ENCODE measurements at regions not wholly inside any gene's neighbourhood (a gene's known extent, or its start where the extent isn't known, plus 50 kb on each side); places are given as distances from the start of the nearest gene placed in this dataset.
"Not testable (repeated sequence)": the region's sequence is repeated elsewhere in the genome, so short reads cannot be mapped to it uniquely, and the experiment has no call there.

- ChIA-PET POLR2A (interaction anchor here (0.6 to 1.9 kb wide), 5 partner anchors 11 to 355 kb away, joined by 3 to 7 read pairs (median 3); partner anchors contain the start of gene GADD45A), CTCF (interaction anchor here (0.6 to 2.8 kb wide), 11 partner anchors 10 to 247 kb away, joined by 3 to 19 read pairs (median 4); no protein-coding TSS in a partner anchor)
- H3K27ac Mint-ChIP-seq (ENCODE audit: low read depth, unreplicated experiment), result no peak overlapping the region
- no peaks in the 10 kb centered on the region for H3K9me3 Mint-ChIP-seq (ENCODE audit: unreplicated experiment)
- BruUV-seq (replicated peaks), result no TSS peak
- H3K36me3 Mint-ChIP-seq (ENCODE audit: insufficient read depth, unreplicated experiment), result no peaks in the 10 kb centered on the region
- H3K4me3 Mint-ChIP-seq (ENCODE audit: unreplicated experiment), result no peak overlapping the region
- H3K4me1 Mint-ChIP-seq (ENCODE audit: insufficient read depth, unreplicated experiment), result peaks cover 6% of the 10 kb centered on the region
- no peaks in the 10 kb centered on the region for H3K27me3 Mint-ChIP-seq (ENCODE audit: insufficient read depth, unreplicated experiment)
- no peak for TF ChIP-seq CTCF (IDR thresholded peaks at IDR 0.05; ENCODE audit: unreplicated experiment)
- DNase-seq (ENCODE audit: unreplicated experiment), result peak; percentile 50
- intact Hi-C loops (cut with micrococcal nuclease), result no loop called here
These were observed 122.1 kb upstream of the SERBP1 start for GRCh38 chr1:67552336-67552759.

- H3K36me3 Mint-ChIP-seq (ENCODE audit: insufficient read depth, unreplicated experiment); H3K4me3 Mint-ChIP-seq (ENCODE audit: unreplicated experiment); intact Hi-C loops (cut with micrococcal nuclease); DNase-seq (ENCODE audit: unreplicated experiment); H3K9me3 Mint-ChIP-seq (ENCODE audit: unreplicated experiment); H3K27me3 Mint-ChIP-seq (ENCODE audit: insufficient read depth, unreplicated experiment); H3K27ac Mint-ChIP-seq (ENCODE audit: low read depth, unreplicated experiment); BruUV-seq (replicated peaks); H3K4me1 Mint-ChIP-seq (ENCODE audit: insufficient read depth, unreplicated experiment): not testable (repeated sequence)
- CTCF ChIA-PET, result interaction anchor here (0.6 to 2.8 kb wide), 7 partner anchors 19 to 312 kb away, joined by 3 to 18 read pairs (median 4); no protein-coding TSS in a partner anchor
- POLR2A ChIA-PET, result interaction anchor here (0.6 to 0.7 kb wide), 2 partner anchors 13 to 211 kb away, joined by 3 to 4 read pairs; no protein-coding TSS in a partner anchor
These were observed 124.0 kb upstream of the SERBP1 start for GRCh38 chr1:67554204-67554603.

- CTCF ChIA-PET, result interaction anchor here (0.6 to 2.7 kb wide), 3 partner anchors 20 to 76 kb away, joined by 6 to 30 read pairs (median 10); no protein-coding TSS in a partner anchor
- H3K9me3 Mint-ChIP-seq (ENCODE audit: unreplicated experiment), result no peaks in the 10 kb centered on the region
- POLR2A ChIA-PET, result interaction anchor here (0.7 to 2.0 kb wide), 3 partner anchors 15 to 130 kb away, joined by 4 to 5 read pairs (median 5); no protein-coding TSS in a partner anchor
- intact Hi-C loops (cut with micrococcal nuclease), result no loop called here
- H3K27ac Mint-ChIP-seq (ENCODE audit: low read depth, unreplicated experiment), result no peak overlapping the region
- DNase-seq (ENCODE audit: unreplicated experiment), result no peak
- H3K27me3 Mint-ChIP-seq (ENCODE audit: insufficient read depth, unreplicated experiment), result no peaks in the 10 kb centered on the region
- peaks cover 12% of the 10 kb centered on the region for H3K4me1 Mint-ChIP-seq (ENCODE audit: insufficient read depth, unreplicated experiment)
- no peak for TF ChIP-seq CTCF (IDR thresholded peaks at IDR 0.05; ENCODE audit: unreplicated experiment)
- no TSS peak for BruUV-seq (replicated peaks)
- no peak overlapping the region for H3K4me3 Mint-ChIP-seq (ENCODE audit: unreplicated experiment)
- no peaks in the 10 kb centered on the region for H3K36me3 Mint-ChIP-seq (ENCODE audit: insufficient read depth, unreplicated experiment)
These were observed 125.5 kb upstream of the SERBP1 start for GRCh38 chr1:67555461-67556296.

- DNase-seq (ENCODE audit: unreplicated experiment), result no peak
- intact Hi-C loops (cut with micrococcal nuclease), result no loop called here
- no peak for TF ChIP-seq CTCF (IDR thresholded peaks at IDR 0.05; ENCODE audit: unreplicated experiment)
- no peaks in the 10 kb centered on the region for H3K9me3 Mint-ChIP-seq (ENCODE audit: unreplicated experiment)
- CTCF ChIA-PET, result interaction anchor here (0.6 to 3.1 kb wide), 6 partner anchors 21 to 204 kb away, joined by 3 to 32 read pairs (median 6); no protein-coding TSS in a partner anchor
- no peak overlapping the region for H3K27ac Mint-ChIP-seq (ENCODE audit: low read depth, unreplicated experiment)
- no peaks in the 10 kb centered on the region for H3K27me3 Mint-ChIP-seq (ENCODE audit: insufficient read depth, unreplicated experiment)
- peaks cover 12% of the 10 kb centered on the region for H3K4me1 Mint-ChIP-seq (ENCODE audit: insufficient read depth, unreplicated experiment)
- POLR2A ChIA-PET, result interaction anchor here (0.7 to 2.0 kb wide), 3 partner anchors 14 to 130 kb away, joined by 4 to 5 read pairs (median 5); no protein-coding TSS in a partner anchor
- H3K36me3 Mint-ChIP-seq (ENCODE audit: insufficient read depth, unreplicated experiment), result no peaks in the 10 kb centered on the region
- BruUV-seq (replicated peaks), result no TSS peak
- H3K4me3 Mint-ChIP-seq (ENCODE audit: unreplicated experiment), result no peak overlapping the region
These were observed 126.2 kb upstream of the SERBP1 start for GRCh38 chr1:67556297-67556900.

Data from MCF 10A (cell line).